LHCN-M2 (cell line): ENCODE measurements at regions not wholly inside any gene's neighbourhood (a gene's known extent, or its start where the extent isn't known, plus 50 kb on each side); places are given as distances from the start of the nearest gene placed in this dataset.
"Not testable (repeated sequence)": the region's sequence is repeated elsewhere in the genome, so short reads cannot be mapped to it uniquely, and the experiment has no call there.

ENCODE experiments used
- DNase-seq: peaks from one replicate; pipeline ENCODE4 v3.0.0-alpha.2; 2012; ENCODE audit warnings: low read depth

GRCh38 chr5:58300346-58300895, 159.5 kb downstream of the PLK2 start:
- no peak for DNase-seq

DNA sequence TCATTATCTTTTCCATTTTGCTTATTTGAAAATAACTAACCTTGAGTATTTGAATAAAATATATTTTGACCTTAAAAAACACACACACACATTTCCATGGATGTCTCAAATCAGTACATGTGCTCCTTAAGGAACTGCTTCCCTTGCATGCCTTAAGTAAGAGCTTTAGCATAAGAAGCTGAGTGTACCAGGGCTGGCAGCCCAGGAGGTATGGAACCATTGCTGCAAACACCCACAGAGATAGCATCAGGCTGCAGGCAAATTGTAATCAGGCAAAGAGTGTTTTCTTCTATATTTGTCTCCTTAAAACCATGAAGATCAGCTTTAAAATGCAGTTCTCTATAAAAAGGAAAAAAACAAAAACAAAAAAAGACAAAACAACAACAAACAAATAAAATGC, 160.6 kb downstream of the PLK2 start:
- no peak for DNase-seq

DNA sequence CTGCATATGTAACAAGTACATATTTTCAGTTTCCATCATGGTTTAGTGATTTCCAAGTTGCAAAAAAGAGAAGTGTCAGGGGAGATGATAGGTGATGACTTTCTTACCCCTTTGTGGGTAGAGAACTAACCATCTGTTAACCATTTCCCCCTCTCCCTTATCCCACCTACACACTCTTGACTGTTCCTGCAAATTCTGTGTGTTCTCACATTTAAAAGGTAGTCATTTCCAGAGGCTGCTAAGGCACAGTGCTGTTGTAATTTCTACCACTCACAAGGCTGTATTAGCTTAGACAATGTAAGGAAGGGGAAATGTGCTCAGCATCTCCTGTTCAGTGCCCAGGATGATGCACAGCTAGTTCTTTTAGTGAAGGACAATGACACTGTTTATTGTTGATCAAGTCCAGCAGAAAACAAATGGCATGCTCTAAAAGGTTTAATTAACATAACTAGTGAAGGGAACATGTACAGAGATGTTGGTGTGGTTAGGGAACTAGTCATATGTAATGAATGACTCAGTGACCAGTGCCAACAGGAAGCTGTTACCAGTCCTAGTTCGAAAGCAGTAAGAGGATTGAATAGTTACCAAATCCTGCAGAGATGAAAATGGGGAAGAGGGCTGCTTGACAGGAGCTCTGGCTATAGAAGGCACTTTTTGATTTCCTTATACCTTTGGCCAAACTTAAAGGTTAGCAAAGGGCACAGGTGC, 165.1 kb downstream of the PLK2 start:
- peak; percentile 66 for DNase-seq

GRCh38 chr5:58288275-58288674, 171.6 kb downstream of the PLK2 start:
- not testable (repeated sequence) for DNase-seq

- no peak for DNase-seq
Measured at GRCh38 chr5:58286741-58287140, 173.1 kb downstream of the PLK2 start.

DNA sequence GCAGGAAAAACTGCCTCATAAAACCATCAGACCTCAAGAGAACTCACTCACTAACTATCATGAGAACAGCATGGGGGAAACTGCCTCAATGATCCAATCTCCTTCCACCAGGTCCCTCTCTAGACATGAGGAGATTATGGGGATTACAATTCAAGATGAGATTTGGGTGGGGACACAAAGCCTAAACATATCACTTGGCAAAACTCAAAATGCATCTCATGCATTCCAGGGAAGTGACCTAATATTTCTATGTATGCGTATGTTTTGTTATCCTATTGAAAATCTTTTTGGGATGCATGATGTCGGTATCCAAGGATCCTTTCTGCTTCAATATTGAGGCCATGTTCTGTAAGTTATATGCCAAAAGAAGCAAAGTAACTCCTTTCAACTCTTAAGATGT, 174.0 kb downstream of the PLK2 start:
- no peak for DNase-seq

DNA sequence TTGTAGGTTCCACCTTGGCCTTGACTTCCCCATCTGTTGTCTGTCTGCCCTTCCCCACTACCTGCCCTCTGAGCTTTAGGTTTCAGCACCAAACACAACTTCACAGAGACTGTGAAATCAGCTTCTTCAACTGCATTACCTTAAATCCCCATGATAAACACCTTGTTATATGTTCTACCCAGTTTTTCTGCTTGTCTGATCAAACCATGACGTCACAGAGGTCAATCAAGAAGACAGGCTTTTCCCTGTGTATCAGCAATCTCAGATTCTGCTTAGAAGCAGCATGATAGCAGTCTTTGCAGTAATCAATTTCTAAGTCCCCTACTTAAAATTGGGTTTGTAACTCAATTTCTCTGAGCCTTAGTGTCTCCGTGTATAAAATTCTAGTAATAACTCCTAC, 175.0 kb downstream of the PLK2 start:
- no peak for DNase-seq

- no peak for DNase-seq
Measured at GRCh38 chr5:58281189-58281588, 178.7 kb downstream of the PLK2 start.

GRCh38 chr5:58279259-58279658, 180.6 kb downstream of the PLK2 start:
- DNase-seq: no peak

GRCh38 chr5:58276431-58276830, 183.5 kb downstream of the PLK2 start:
- DNase-seq: no peak

DNA sequence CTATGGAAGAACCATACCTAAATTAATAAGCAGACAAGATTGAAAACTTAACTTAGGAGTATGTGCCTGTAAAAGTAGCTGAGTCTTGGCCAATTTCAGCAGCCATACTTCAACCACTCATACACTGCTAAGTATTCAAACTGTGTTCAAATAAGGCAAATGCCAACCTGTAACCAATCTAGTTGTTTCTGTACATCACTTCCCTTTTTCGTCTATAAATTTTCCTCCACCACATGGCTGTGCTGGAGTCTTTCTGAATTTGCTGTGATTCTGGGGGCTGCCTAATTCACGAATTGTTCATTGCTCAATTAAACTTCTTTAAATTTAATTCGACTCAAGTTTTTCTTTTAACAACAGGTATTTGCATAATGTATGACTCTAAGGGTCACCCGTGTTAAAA, 184.4 kb downstream of the PLK2 start:
- DNase-seq: no peak

DNA sequence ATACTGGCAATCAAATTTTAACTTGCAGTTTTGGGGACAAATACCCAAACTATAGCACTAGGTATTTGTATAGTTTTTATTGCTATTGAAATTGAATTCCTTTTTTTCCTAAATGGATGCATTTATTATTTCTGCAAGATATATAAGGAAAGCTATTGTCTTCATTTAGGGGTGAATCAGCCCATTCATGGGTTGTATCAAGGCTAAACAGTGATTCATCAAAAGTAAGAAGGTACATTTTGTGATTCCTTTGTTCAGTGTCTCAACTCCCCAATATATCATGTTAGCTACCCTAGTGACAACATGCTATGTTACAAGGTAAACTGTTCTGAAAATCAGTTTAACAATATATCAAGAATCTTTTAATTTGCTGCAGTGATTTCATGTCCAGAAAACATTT, 185.7 kb downstream of the PLK2 start:
- peak; percentile 35 for DNase-seq

DNA sequence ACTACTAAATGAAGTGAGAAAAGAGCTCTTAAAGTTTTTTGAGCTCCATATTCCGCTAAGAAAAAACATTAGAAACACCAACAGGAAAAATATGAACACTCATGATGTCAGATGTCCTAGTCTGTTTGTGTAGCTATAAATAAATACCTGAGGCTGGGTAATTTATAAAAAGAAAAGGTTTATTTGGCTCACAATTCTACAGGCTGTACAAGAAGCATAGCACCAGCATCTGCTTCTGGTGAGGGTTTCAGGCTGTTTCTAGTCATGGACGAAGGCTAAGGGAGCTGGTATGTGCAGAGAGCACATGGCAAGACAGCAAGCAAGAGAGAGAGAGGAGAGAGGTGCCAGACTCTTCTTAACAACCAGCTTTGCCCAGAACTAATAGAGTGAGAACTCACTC, 186.2 kb downstream of the PLK2 start:
- DNase-seq: no peak

DNA sequence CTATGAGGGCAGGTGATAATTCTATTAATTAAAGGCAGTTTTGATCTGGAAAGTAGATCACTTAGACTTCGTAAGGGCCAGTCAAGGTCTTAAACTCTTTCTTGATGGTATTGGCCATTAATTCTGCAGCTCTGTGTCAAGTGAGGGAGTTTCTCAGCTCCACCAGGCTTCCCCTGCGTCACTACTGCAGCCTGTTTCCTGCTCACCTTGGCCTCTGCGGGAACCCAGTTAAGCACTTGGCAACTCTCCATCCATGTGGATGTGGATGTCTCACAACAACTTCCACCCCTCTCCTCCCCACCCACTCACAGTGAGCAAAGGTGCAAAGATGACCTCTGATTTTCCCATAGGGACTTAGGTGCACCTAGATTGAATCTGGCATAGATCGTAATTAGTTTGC, 191.6 kb downstream of the PLK2 start:
- no peak for DNase-seq

GRCh38 chr5:58266402-58266801, 193.5 kb downstream of the PLK2 start:
- peak; percentile 50 for DNase-seq

DNA sequence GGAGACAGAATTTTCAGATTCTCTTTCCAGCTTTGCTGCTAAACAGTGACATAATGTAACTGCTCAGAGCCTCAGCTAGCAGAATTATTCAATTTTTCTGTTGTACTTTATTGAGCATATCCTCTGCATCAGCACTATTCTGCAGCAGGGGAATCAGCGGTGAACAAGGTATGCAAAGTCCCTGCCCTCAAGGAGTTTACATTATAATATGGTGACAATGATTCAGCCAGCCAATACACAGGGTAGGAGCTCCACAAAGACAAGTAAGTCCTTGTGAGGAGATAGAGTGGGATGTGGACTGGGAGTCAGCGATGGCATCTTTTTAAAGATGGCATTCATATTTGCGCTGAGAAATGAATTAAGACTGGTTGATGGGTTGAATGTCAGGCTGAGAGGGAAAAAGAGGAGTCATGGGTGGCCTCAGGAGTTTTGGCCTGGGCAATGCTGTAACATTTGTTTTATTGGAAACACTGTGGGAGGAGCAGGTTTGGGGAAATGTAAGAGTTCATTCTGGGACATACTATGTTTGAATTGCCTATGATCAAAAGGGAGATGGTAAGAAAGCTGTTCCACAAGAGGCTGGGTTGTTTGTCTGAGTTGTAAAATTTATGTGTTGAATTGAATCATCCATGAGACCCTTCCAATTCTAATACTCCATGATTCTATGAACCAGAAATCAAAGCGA, 194.5 kb downstream of the PLK2 start:
- no peak for DNase-seq

GRCh38 chr5:58264276-58264675, 195.6 kb downstream of the PLK2 start:
- no peak for DNase-seq

DNA sequence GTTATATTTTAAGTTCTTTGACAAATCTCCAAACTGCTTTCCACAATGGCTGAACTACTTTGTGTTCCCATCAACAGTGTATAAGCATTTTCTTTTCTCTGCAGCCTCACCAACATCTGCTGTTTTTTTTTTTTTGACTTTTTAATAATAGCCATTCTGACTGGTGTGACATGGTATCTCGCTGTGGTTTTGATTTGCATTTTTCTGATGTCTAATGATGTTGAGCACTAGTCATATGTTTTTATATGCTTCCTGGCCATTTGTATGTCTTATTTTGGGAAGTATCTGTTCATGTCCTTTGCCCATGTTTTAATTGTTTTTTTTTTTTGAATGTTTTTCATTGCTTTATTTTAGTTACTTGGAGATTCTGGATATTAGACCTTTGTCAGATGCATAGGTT, 196.6 kb downstream of the PLK2 start:
- DNase-seq: peak; percentile 67

DNA sequence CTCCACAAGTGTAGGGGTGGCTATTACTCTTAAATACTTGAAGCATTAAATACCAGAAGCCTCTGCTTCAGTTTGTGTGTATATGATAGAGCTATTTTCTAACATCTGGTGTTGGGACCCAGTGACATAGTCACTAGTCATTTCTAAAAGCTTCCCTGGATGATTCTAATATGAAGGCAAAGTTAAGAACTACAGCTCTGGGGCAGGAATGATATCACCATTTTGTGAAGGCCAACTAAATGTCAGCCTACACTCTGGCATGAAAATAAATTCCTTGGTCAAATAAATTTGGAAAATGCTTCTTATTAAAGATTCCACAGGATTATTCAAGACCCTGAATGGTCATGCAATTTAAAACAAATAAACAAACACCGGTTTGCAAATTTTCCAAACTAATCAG, 197.7 kb downstream of the PLK2 start:
- no peak for DNase-seq

GRCh38 chr5:58261605-58262004, 198.3 kb downstream of the PLK2 start:
- DNase-seq: peak; percentile 62

- no peak for DNase-seq
Measured at GRCh38 chr5:58260243-58260642, 199.6 kb downstream of the PLK2 start.

- peak; percentile 77 for DNase-seq
Measured at GRCh38 chr5:58259685-58260152, 200.2 kb downstream of the PLK2 start.
